ENCODE measurements at regions not wholly inside any gene's neighbourhood (a gene's known extent, or its start where the extent isn't known, plus 50 kb on each side); places are given as distances from the start of the nearest gene placed in this dataset.

DNA sequence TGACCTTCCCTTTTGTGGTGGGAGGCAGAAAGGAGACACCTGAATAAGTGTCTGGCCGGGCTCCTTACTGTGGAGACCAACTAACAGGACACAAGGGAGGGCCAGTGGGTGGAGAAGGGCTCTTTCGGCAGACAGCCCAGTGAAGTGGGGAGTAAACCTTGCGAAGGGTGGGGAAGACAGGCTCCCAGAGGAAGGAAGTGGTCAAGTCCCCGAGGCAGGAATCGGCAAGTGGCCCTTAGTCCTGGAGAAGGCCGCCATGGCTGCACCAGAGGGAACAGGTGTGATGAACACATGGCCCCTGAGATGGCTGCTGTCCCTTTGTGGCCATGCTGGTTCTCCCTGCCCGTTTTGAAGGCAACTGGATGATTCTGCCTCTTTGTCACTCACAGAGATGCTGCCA lies 187.2 kb upstream of the IGFBP3 start:
- TF ChIP-seq TAF1 (IDR thresholded peaks at IDR 0.05; ENCODE audit: borderline replicate concordance, low read depth, low read length) (no peak), EZH2 (IDR thresholded peaks at IDR 0.05; ENCODE audit: borderline replicate concordance, control insufficient read depth, low read depth, low read length) (no peak), CTCF (IDR thresholded peaks at IDR 0.05 in 2 of 3, conservative IDR thresholded peaks at IDR 0.05 in 1 of 3; ENCODE audit: control insufficient read depth in 2 of 3, extremely low read depth in 1 of 3, insufficient read depth in 1 of 3, low read depth in 3 of 3, low read length in 3 of 3) (no peak), NR2C2 (IDR thresholded peaks at IDR 0.05; ENCODE audit: borderline replicate concordance, control insufficient read depth, insufficient read length, low read depth) (no peak), SMC3 (IDR thresholded peaks at IDR 0.05; ENCODE audit: borderline replicate concordance, low read length) (no peak), CREB1 (IDR thresholded peaks at IDR 0.05; ENCODE audit: low read depth) (no peak), MEF2A (IDR thresholded peaks at IDR 0.05; ENCODE audit: insufficient read depth, low read depth, low read length) (no peak), ZBTB33 (IDR thresholded peaks at IDR 0.05) (no peak), ZNF217 (IDR thresholded peaks at IDR 0.05) (no peak), POLR2A (IDR thresholded peaks at IDR 0.05; ENCODE audit: low read depth, low read length) (no peak), SREBF1 (IDR thresholded peaks at IDR 0.05; ENCODE audit: low read length) (no peak)
- TF ChIP-seq, protein P1, sequence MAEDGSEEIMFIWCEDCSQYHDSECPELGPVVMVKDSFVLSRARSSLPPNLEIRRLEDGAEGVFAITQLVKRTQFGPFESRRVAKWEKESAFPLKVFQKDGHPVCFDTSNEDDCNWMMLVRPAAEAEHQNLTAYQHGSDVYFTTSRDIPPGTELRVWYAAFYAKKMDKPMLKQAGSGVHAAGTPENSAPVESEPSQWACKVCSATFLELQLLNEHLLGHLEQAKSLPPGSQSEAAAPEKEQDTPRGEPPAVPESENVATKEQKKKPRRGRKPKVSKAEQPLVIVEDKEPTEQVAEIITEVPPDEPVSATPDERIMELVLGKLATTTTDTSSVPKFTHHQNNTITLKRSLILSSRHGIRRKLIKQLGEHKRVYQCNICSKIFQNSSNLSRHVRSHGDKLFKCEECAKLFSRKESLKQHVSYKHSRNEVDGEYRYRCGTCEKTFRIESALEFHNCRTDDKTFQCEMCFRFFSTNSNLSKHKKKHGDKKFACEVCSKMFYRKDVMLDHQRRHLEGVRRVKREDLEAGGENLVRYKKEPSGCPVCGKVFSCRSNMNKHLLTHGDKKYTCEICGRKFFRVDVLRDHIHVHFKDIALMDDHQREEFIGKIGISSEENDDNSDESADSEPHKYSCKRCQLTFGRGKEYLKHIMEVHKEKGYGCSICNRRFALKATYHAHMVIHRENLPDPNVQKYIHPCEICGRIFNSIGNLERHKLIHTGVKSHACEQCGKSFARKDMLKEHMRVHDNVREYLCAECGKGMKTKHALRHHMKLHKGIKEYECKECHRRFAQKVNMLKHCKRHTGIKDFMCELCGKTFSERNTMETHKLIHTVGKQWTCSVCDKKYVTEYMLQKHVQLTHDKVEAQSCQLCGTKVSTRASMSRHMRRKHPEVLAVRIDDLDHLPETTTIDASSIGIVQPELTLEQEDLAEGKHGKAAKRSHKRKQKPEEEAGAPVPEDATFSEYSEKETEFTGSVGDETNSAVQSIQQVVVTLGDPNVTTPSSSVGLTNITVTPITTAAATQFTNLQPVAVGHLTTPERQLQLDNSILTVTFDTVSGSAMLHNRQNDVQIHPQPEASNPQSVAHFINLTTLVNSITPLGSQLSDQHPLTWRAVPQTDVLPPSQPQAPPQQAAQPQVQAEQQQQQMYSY (CRISPR knock-in tag; IDR thresholded peaks at IDR 0.05): no peak
